ENCODE measurements at regions not wholly inside any gene's neighbourhood (a gene's known extent, or its start where the extent isn't known, plus 50 kb on each side); places are given as distances from the start of the nearest gene placed in this dataset.

- CTCF ChIA-PET: interaction anchor here (0.6 kb wide), 2 partner anchors 129 to 204 kb away, joined by 3 to 5 read pairs; no protein-coding TSS in a partner anchor
- H3F3A ChIP-seq (ENCODE audit: insufficient read depth, low read depth): peaks cover 10% of the 10 kb centered on the region; the same call in 1 of the 2 replicates
- peaks cover 3% of the 10 kb centered on the region; the same call in 1 of the 2 replicates for H3K9me3 ChIP-seq (ENCODE audit: insufficient read depth, low read depth)
- DNase-seq: no peak
- intact Hi-C loops (cut with micrococcal nuclease; ENCODE audit: unreplicated experiment): loop anchor here (5.0 kb wide), 1 partner anchor 227 kb away; no protein-coding TSS in a partner anchor
- no peak for TF ChIP-seq EZH2 (IDR thresholded peaks at IDR 0.05; ENCODE audit: low read depth)
- TF ChIP-seq CTCF (conservative IDR thresholded peaks at IDR 0.05): no peak
- H3K27me3 ChIP-seq (ENCODE audit: insufficient read depth, low read depth): no peaks in the 10 kb centered on the region
- H2AFZ ChIP-seq: no peak overlapping the region
- no peaks in the 10 kb centered on the region for H3K79me2 ChIP-seq (ENCODE audit: low read depth)
- no peaks in the 10 kb centered on the region for H4K20me1 ChIP-seq (ENCODE audit: insufficient read depth)
- no peaks in the 10 kb centered on the region for H3K36me3 ChIP-seq (ENCODE audit: low read depth)
- POLR2A ChIA-PET (ENCODE audit: unreplicated experiment): no interaction called here
- no peak overlapping the region for H3K27ac ChIP-seq
- peaks cover 7% of the 10 kb centered on the region; the same call in 1 of the 2 replicates for H3K4me1 ChIP-seq (replicated peaks; ENCODE audit: insufficient read depth)
- no peak overlapping the region for H3K4me2 ChIP-seq
- no peak overlapping the region for H3K4me3 ChIP-seq
- no TSS peak for BruUV-seq (replicated peaks)
- no peaks in the 10 kb centered on the region for H3K9me2 ChIP-seq (ENCODE audit: insufficient read depth)
Observed at GRCh38 chr4:11495291-11495690, 66.6 kb upstream of the HS3ST1 start.

- Histone ChIP-seq H4K20me1 (ENCODE audit: insufficient read depth) (no peaks in the 10 kb centered on the region), H3K36me3 (ENCODE audit: low read depth) (no peaks in the 10 kb centered on the region), H3F3A (ENCODE audit: insufficient read depth, low read depth) (peaks cover 10% of the 10 kb centered on the region; the same call in 1 of the 2 replicates), H3K79me2 (ENCODE audit: low read depth) (no peaks in the 10 kb centered on the region), H3K9me3 (ENCODE audit: insufficient read depth, low read depth) (peaks cover 3% of the 10 kb centered on the region; the same call in 1 of the 2 replicates), H3K27ac (no peak overlapping the region), H3K27me3 (ENCODE audit: insufficient read depth, low read depth) (no peaks in the 10 kb centered on the region), H2AFZ (no peak overlapping the region), H3K4me2 (no peak overlapping the region), H3K4me1 (replicated peaks; ENCODE audit: insufficient read depth) (peaks cover 7% of the 10 kb centered on the region; the same call in 1 of the 2 replicates), H3K4me3 (no peak overlapping the region), H3K9me2 (ENCODE audit: insufficient read depth) (no peaks in the 10 kb centered on the region)
- intact Hi-C loops (cut with micrococcal nuclease; ENCODE audit: unreplicated experiment): no loop called here
- BruUV-seq (replicated peaks): no TSS peak
- ChIA-PET POLR2A (ENCODE audit: unreplicated experiment) (no interaction called here), CTCF (no interaction called here)
- no peak for DNase-seq
- TF ChIP-seq CTCF (conservative IDR thresholded peaks at IDR 0.05): no peak
- TF ChIP-seq EZH2 (IDR thresholded peaks at IDR 0.05; ENCODE audit: low read depth): no peak
Observed at GRCh38 chr4:11494232-11494631, 65.5 kb upstream of the HS3ST1 start.

GRCh38 chr4:11489453-11490083, 60.9 kb upstream of the HS3ST1 start:
- Histone ChIP-seq H3K9me3 (ENCODE audit: insufficient read depth, low read depth) (no peaks in the 10 kb centered on the region), H3K4me3 (no peak overlapping the region), H3K4me1 (replicated peaks; ENCODE audit: insufficient read depth) (peaks cover 13% of the 10 kb centered on the region), H3K36me3 (ENCODE audit: low read depth) (no peaks in the 10 kb centered on the region), H3K4me2 (no peak overlapping the region), H2AFZ (no peak overlapping the region), H4K20me1 (ENCODE audit: insufficient read depth) (no peaks in the 10 kb centered on the region), H3K79me2 (ENCODE audit: low read depth) (no peaks in the 10 kb centered on the region), H3K27me3 (ENCODE audit: insufficient read depth, low read depth) (no peaks in the 10 kb centered on the region), H3K27ac (no peak overlapping the region), H3K9me2 (ENCODE audit: insufficient read depth) (no peaks in the 10 kb centered on the region), H3F3A (ENCODE audit: insufficient read depth, low read depth) (no peaks in the 10 kb centered on the region)
- TF ChIP-seq EZH2 (IDR thresholded peaks at IDR 0.05; ENCODE audit: low read depth) (no peak), CTCF (conservative IDR thresholded peaks at IDR 0.05) (no peak)
- BruUV-seq (replicated peaks): no TSS peak
- ChIA-PET POLR2A (ENCODE audit: unreplicated experiment) (no interaction called here), CTCF (no interaction called here)
- intact Hi-C loops (cut with micrococcal nuclease; ENCODE audit: unreplicated experiment): loop anchor here (5.0 kb wide), 1 partner anchor 47 kb away; no protein-coding TSS in a partner anchor
- no peak for DNase-seq

All from PC-9 (cell line).